ENCODE measurements at regions not wholly inside any gene's neighbourhood (a gene's known extent, or its start where the extent isn't known, plus 50 kb on each side); places are given as distances from the start of the nearest gene placed in this dataset.
"Not testable (repeated sequence)": the region's sequence is repeated elsewhere in the genome, so short reads cannot be mapped to it uniquely, and the experiment has no call there.

DNA sequence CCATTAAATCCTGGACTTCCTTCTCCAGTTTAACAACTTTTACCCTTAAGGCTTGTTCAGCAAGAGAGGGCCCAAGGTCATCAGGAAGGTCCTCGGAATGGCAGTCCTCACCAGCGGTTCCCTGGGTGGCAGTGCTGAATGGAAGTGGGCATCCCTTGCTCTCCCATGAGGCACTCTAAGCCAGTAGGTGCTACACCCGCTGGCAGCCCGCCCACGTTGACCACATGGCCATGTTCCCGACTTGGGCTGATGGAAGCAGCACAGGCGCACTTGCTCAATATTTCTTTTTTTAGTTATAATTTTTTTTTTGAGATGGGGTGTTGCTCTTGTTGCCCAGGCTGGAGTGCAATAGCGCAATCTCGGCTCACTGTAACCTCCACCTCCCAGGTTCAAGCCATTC lies 277.9 kb downstream of the ZC4H2 start:
- no peak for DNase-seq (ENCODE audit: low spot score)
- 84% methylated on average over 9 of the region's 9 CpGs for WGBS

GRCh38 chrX:64695372-64695771 lies 280.9 kb downstream of the ZC4H2 start:
- not testable (repeated sequence) for H3K9me3 ChIP-seq (ENCODE audit: control insufficient read depth in 4 of 4, low read length in 3 of 4)

More for the DNA sequence above, 277.9 kb downstream of the ZC4H2 start:
- Histone ChIP-seq H3K9me3 (ENCODE audit: control insufficient read depth in 4 of 4, low read length in 3 of 4) (no peaks in the 10 kb centered on the region), H3K4me1 (ENCODE audit: control insufficient read depth in 4 of 4, insufficient read depth in 4 of 4, low read length in 3 of 4) (no peaks in the 10 kb centered on the region), H3K36me3 (ENCODE audit: control insufficient read depth in 4 of 4, insufficient read depth in 3 of 4, low read depth in 1 of 4, low read length in 3 of 4) (no peaks in the 10 kb centered on the region), H3K4me3 (ENCODE audit: low read depth in 1 of 3, low read length in 3 of 3) (no peak overlapping the region), H3K27me3 (ENCODE audit: control insufficient read depth in 4 of 4, insufficient read depth in 4 of 4, low read length in 3 of 4) (no peaks in the 10 kb centered on the region), H3K9ac (ENCODE audit: low read depth in 1 of 2, low read length in 2 of 2) (no peak overlapping the region), H3K27ac (ENCODE audit: low read depth in 1 of 2, low read length in 2 of 2) (no peak overlapping the region)
- TF ChIP-seq SP1 (IDR thresholded peaks at IDR 0.05), result no peak
- TF ChIP-seq FOXA2 (IDR thresholded peaks at IDR 0.05), result no peak
- TF ChIP-seq FOXA1 (IDR thresholded peaks at IDR 0.05), result no peak
- TF ChIP-seq RXRA (IDR thresholded peaks at IDR 0.05), result no peak
- TF ChIP-seq JUND (IDR thresholded peaks at IDR 0.05), result no peak
- no peak for TF ChIP-seq ATF3 (IDR thresholded peaks at IDR 0.05)
- TF ChIP-seq HNF4G (IDR thresholded peaks at IDR 0.05), result no peak
- TF ChIP-seq EGR1 (IDR thresholded peaks at IDR 0.05; ENCODE audit: low read depth in 2 of 2), result no peak

DNA sequence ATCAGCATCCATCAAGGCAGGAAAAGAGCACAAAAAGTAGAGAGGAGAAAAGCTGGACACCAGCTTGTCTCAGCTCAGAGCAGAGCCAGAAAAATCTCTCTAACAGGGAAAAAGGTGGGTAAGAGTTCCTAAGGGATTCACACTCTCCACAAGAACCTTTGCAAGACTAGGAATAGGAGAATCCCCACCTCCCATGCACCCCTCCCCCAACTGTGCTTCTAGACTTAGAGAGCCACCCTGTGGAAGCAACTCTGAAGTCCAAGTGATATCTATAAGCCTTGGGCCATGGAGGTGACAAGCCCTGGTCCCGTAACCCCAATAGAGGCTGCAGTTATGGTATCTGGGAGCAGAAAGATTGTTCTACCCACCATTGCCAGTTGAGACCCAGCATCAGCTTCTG lies 267.6 kb upstream of the MTMR8 start:
- WGBS, result 90% methylated on average over 1 of the region's 1 CpG
- H3K36me3 ChIP-seq (ENCODE audit: control insufficient read depth in 4 of 4, insufficient read depth in 3 of 4, low read depth in 1 of 4, low read length in 3 of 4), result no peaks in the 10 kb centered on the region

More at GRCh38 chrX:64695372-64695771, 280.9 kb downstream of the ZC4H2 start:
- not testable (repeated sequence) for DNase-seq (ENCODE audit: low spot score); H3K9ac ChIP-seq (ENCODE audit: low read depth in 1 of 2, low read length in 2 of 2); H3K27me3 ChIP-seq (ENCODE audit: control insufficient read depth in 4 of 4, insufficient read depth in 4 of 4, low read length in 3 of 4); H3K36me3 ChIP-seq (ENCODE audit: control insufficient read depth in 4 of 4, insufficient read depth in 3 of 4, low read depth in 1 of 4, low read length in 3 of 4); H3K4me1 ChIP-seq (ENCODE audit: control insufficient read depth in 4 of 4, insufficient read depth in 4 of 4, low read length in 3 of 4); H3K4me3 ChIP-seq (ENCODE audit: low read depth in 1 of 3, low read length in 3 of 3); H3K27ac ChIP-seq (ENCODE audit: low read depth in 1 of 2, low read length in 2 of 2)
- 64% methylated on average over 7 of the region's 7 CpGs for WGBS

GRCh38 chrX:64657229-64657628 lies 262.0 kb upstream of the MTMR8 start:
- H3K27me3 ChIP-seq (ENCODE audit: control insufficient read depth in 4 of 4, insufficient read depth in 4 of 4, low read length in 3 of 4); H3K9ac ChIP-seq (ENCODE audit: low read depth in 1 of 2, low read length in 2 of 2); H3K27ac ChIP-seq (ENCODE audit: low read depth in 1 of 2, low read length in 2 of 2); H3K36me3 ChIP-seq (ENCODE audit: control insufficient read depth in 4 of 4, insufficient read depth in 3 of 4, low read depth in 1 of 4, low read length in 3 of 4); DNase-seq (ENCODE audit: low spot score); H3K9me3 ChIP-seq (ENCODE audit: control insufficient read depth in 4 of 4, low read length in 3 of 4); H3K4me3 ChIP-seq (ENCODE audit: low read depth in 1 of 3, low read length in 3 of 3); H3K4me1 ChIP-seq (ENCODE audit: control insufficient read depth in 4 of 4, insufficient read depth in 4 of 4, low read length in 3 of 4): not testable (repeated sequence)
- 32% methylated on average over 6 of the region's 6 CpGs for WGBS

More for the DNA sequence above, 267.6 kb upstream of the MTMR8 start:
- no peak for TF ChIP-seq GABPA (IDR thresholded peaks at IDR 0.05 in 1 of 2, conservative IDR thresholded peaks at IDR 0.05 in 1 of 2)
- no peak for TF ChIP-seq FOXA1 (IDR thresholded peaks at IDR 0.05)
- TF ChIP-seq JUND (IDR thresholded peaks at IDR 0.05), result no peak
- Histone ChIP-seq H3K4me1 (ENCODE audit: control insufficient read depth in 4 of 4, insufficient read depth in 4 of 4, low read length in 3 of 4) (no peaks in the 10 kb centered on the region), H3K4me3 (ENCODE audit: low read depth in 1 of 3, low read length in 3 of 3) (no peak overlapping the region), H3K9me3 (ENCODE audit: control insufficient read depth in 4 of 4, low read length in 3 of 4) (peaks cover 0 to 10% (median 0%) of the 10 kb centered on the region in 4 donors), H3K9ac (ENCODE audit: low read depth in 1 of 2, low read length in 2 of 2) (no peak overlapping the region), H3K27ac (ENCODE audit: low read depth in 1 of 2, low read length in 2 of 2) (no peak overlapping the region), H3K27me3 (ENCODE audit: control insufficient read depth in 4 of 4, insufficient read depth in 4 of 4, low read length in 3 of 4) (no peaks in the 10 kb centered on the region)
- DNase-seq (ENCODE audit: low spot score), result no peak

- DNase-seq (ENCODE audit: low spot score), result no peak
- Histone ChIP-seq H3K4me3 (ENCODE audit: low read depth in 1 of 3, low read length in 3 of 3) (no peak overlapping the region), H3K27ac (ENCODE audit: low read depth in 1 of 2, low read length in 2 of 2) (no peak overlapping the region), H3K4me1 (ENCODE audit: control insufficient read depth in 4 of 4, insufficient read depth in 4 of 4, low read length in 3 of 4) (no peaks in the 10 kb centered on the region), H3K9ac (ENCODE audit: low read depth in 1 of 2, low read length in 2 of 2) (no peak overlapping the region), H3K9me3 (ENCODE audit: control insufficient read depth in 4 of 4, low read length in 3 of 4) (peaks cover 0 to 5% (median 2%) of the 10 kb centered on the region in 4 donors), H3K27me3 (ENCODE audit: control insufficient read depth in 4 of 4, insufficient read depth in 4 of 4, low read length in 3 of 4) (no peaks in the 10 kb centered on the region), H3K36me3 (ENCODE audit: control insufficient read depth in 4 of 4, insufficient read depth in 3 of 4, low read depth in 1 of 4, low read length in 3 of 4) (no peaks in the 10 kb centered on the region)
- TF ChIP-seq, protein P1, sequence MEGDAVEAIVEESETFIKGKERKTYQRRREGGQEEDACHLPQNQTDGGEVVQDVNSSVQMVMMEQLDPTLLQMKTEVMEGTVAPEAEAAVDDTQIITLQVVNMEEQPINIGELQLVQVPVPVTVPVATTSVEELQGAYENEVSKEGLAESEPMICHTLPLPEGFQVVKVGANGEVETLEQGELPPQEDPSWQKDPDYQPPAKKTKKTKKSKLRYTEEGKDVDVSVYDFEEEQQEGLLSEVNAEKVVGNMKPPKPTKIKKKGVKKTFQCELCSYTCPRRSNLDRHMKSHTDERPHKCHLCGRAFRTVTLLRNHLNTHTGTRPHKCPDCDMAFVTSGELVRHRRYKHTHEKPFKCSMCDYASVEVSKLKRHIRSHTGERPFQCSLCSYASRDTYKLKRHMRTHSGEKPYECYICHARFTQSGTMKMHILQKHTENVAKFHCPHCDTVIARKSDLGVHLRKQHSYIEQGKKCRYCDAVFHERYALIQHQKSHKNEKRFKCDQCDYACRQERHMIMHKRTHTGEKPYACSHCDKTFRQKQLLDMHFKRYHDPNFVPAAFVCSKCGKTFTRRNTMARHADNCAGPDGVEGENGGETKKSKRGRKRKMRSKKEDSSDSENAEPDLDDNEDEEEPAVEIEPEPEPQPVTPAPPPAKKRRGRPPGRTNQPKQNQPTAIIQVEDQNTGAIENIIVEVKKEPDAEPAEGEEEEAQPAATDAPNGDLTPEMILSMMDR (IDR thresholded peaks at IDR 0.05; ENCODE audit: low read depth, low read length, missing input control), result peak; percentile 23
- TF ChIP-seq, protein P2, sequence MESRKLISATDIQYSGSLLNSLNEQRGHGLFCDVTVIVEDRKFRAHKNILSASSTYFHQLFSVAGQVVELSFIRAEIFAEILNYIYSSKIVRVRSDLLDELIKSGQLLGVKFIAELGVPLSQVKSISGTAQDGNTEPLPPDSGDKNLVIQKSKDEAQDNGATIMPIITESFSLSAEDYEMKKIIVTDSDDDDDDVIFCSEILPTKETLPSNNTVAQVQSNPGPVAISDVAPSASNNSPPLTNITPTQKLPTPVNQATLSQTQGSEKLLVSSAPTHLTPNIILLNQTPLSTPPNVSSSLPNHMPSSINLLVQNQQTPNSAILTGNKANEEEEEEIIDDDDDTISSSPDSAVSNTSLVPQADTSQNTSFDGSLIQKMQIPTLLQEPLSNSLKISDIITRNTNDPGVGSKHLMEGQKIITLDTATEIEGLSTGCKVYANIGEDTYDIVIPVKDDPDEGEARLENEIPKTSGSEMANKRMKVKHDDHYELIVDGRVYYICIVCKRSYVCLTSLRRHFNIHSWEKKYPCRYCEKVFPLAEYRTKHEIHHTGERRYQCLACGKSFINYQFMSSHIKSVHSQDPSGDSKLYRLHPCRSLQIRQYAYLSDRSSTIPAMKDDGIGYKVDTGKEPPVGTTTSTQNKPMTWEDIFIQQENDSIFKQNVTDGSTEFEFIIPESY (IDR thresholded peaks at IDR 0.05), result no peak
- TF ChIP-seq YY1 (IDR thresholded peaks at IDR 0.05) (no peak), FOXA2 (IDR thresholded peaks at IDR 0.05) (no peak), RAD21 (IDR thresholded peaks at IDR 0.05) (peak in 1 of 2 donors; percentile 30)
- 81% methylated on average over 2 of the region's 2 CpGs for WGBS
Observed at GRCh38 chrX:64642482-64642881, 247.2 kb upstream of the MTMR8 start.
